ENCODE measurements at regions not wholly inside any gene's neighbourhood (a gene's known extent, or its start where the extent isn't known, plus 50 kb on each side); places are given as distances from the start of the nearest gene placed in this dataset.
"Not testable (repeated sequence)": the region's sequence is repeated elsewhere in the genome, so short reads cannot be mapped to it uniquely, and the experiment has no call there.

GRCh38 chr17:22213169-22213568 lies 520.8 kb downstream of the KCNJ18 start:
- CTCF ChIA-PET; POLR2A ChIA-PET; H3K4me3 ChIP-seq (ENCODE audit: low read length); H3K4me1 Mint-ChIP-seq; DNase-seq; H3K27ac ChIP-seq (ENCODE audit: low read depth, low read length); ATAC-seq; H3K9me3 ChIP-seq (ENCODE audit: control insufficient read depth in 2 of 3, low read length in 3 of 3); H3K27me3 ChIP-seq (ENCODE audit: control insufficient read depth in 2 of 2, insufficient read depth in 2 of 2, low read length in 2 of 2); intact Hi-C loops (cut with micrococcal nuclease); H3K27ac Mint-ChIP-seq; H3K4me1 ChIP-seq (ENCODE audit: control insufficient read depth in 2 of 2, insufficient read depth in 2 of 2, low read length in 2 of 2); H3K36me3 Mint-ChIP-seq; H3K27me3 Mint-ChIP-seq; H3K36me3 ChIP-seq (ENCODE audit: control insufficient read depth in 2 of 3, insufficient read depth in 3 of 3, low read length in 3 of 3); H3K4me3 Mint-ChIP-seq: not testable (repeated sequence)
- H3K9me3 Mint-ChIP-seq = peaks cover 0 to 42% (median 16%) of the 10 kb centered on the region in 11 donors

DNA sequence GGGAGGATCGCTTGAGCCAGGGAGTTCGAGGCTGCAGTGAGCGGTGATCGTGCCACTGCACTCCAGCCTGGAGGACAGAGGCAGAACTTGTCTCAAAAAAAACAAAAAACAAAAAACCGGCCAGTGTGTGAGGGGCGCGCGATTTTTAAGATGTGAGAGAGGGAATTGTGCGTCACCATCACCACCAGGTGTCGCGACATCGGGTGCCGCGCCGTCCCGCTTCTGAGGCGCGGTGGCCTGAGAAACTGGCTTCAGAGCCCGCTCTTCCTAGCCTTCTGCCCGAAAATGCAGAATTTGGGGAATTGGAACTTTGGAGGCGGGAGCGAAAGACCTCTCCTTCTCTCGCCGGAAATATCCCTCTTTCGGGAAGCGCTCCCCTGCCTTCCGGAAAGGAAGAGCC lies 524.8 kb downstream of the KCNJ18 start:
- ATAC-seq (no peak), DNase-seq (no peak)
- ChIA-PET CTCF (no interaction called here), POLR2A (no interaction called here)
- H3K4me3 Mint-ChIP-seq = no peak overlapping the region
- H3K4me1 Mint-ChIP-seq = no peaks in the 10 kb centered on the region
- Histone ChIP-seq H3K4me1 (ENCODE audit: control insufficient read depth in 2 of 2, insufficient read depth in 2 of 2, low read length in 2 of 2) (no peaks in the 10 kb centered on the region), H3K9me3 (ENCODE audit: control insufficient read depth in 2 of 3, low read length in 3 of 3) (peaks cover 0 to 5% (median 0%) of the 10 kb centered on the region in 3 experiments), H3K27ac (ENCODE audit: low read depth, low read length) (no peak overlapping the region), H3K4me3 (ENCODE audit: low read length) (no peak overlapping the region), H3K27me3 (ENCODE audit: control insufficient read depth in 2 of 2, insufficient read depth in 2 of 2, low read length in 2 of 2) (no peaks in the 10 kb centered on the region), H3K36me3 (ENCODE audit: control insufficient read depth in 2 of 3, insufficient read depth in 3 of 3, low read length in 3 of 3) (no peaks in the 10 kb centered on the region)
- intact Hi-C loops (cut with micrococcal nuclease) = no loop called here
- H3K36me3 Mint-ChIP-seq = no peaks in the 10 kb centered on the region
- peaks cover 0 to 37% (median 11%) of the 10 kb centered on the region in 11 donors for H3K9me3 Mint-ChIP-seq
- H3K27me3 Mint-ChIP-seq = no peaks in the 10 kb centered on the region
- H3K27ac Mint-ChIP-seq = no peak overlapping the region

- Mint-ChIP-seq H3K4me1 (no peaks in the 10 kb centered on the region), H3K4me3 (no peak overlapping the region), H3K36me3 (no peaks in the 10 kb centered on the region), H3K9me3 (peaks cover 0 to 18% (median 6%) of the 10 kb centered on the region in 11 donors), H3K27ac (no peak overlapping the region), H3K27me3 (no peaks in the 10 kb centered on the region)
- intact Hi-C loops (cut with micrococcal nuclease) = no loop called here
- DNase-seq (no peak), ATAC-seq (no peak)
- Histone ChIP-seq H3K27ac (ENCODE audit: low read depth, low read length) (no peak overlapping the region), H3K36me3 (ENCODE audit: control insufficient read depth in 2 of 3, insufficient read depth in 3 of 3, low read length in 3 of 3) (no peaks in the 10 kb centered on the region), H3K27me3 (ENCODE audit: control insufficient read depth in 2 of 2, insufficient read depth in 2 of 2, low read length in 2 of 2) (no peaks in the 10 kb centered on the region), H3K4me3 (ENCODE audit: low read length) (no peak overlapping the region), H3K4me1 (ENCODE audit: control insufficient read depth in 2 of 2, insufficient read depth in 2 of 2, low read length in 2 of 2) (no peaks in the 10 kb centered on the region), H3K9me3 (ENCODE audit: control insufficient read depth in 2 of 3, low read length in 3 of 3) (peaks cover 0 to 5% (median 0%) of the 10 kb centered on the region in 3 experiments)
- ChIA-PET CTCF (no interaction called here), POLR2A (no interaction called here)
These were observed 529.0 kb downstream of the KCNJ18 start for GRCh38 chr17:22221344-22221743.

DNA sequence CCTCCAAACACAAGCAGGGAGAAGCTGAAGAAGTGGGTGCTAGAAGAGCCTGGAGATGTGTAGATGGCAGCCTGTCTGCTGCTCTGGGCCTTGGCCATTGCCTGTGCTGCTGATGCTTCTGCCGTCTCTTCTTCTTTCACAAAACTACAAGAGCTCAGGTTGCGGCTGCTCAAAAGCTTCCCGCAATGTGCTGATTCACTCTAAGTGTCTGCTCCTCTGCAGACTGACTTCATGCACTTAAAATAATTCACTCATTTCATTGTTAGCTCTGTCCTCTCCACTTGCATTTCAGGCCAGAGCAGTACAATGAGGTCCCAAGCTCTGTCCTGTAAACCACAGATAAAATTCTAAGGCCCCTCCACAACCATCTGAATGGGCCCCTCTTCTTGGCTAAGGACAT lies 534.2 kb downstream of the KCNJ18 start:
- H3K27me3 Mint-ChIP-seq; ATAC-seq; H3K4me3 Mint-ChIP-seq; H3K27ac Mint-ChIP-seq; H3K36me3 Mint-ChIP-seq; H3K4me1 ChIP-seq (ENCODE audit: control insufficient read depth in 2 of 2, insufficient read depth in 2 of 2, low read length in 2 of 2); CTCF ChIA-PET; H3K9me3 ChIP-seq (ENCODE audit: control insufficient read depth in 2 of 3, low read length in 3 of 3); H3K36me3 ChIP-seq (ENCODE audit: control insufficient read depth in 2 of 3, insufficient read depth in 3 of 3, low read length in 3 of 3); H3K4me1 Mint-ChIP-seq; H3K27ac ChIP-seq (ENCODE audit: low read depth, low read length); H3K4me3 ChIP-seq (ENCODE audit: low read length); DNase-seq; H3K27me3 ChIP-seq (ENCODE audit: control insufficient read depth in 2 of 2, insufficient read depth in 2 of 2, low read length in 2 of 2); intact Hi-C loops (cut with micrococcal nuclease); POLR2A ChIA-PET: not testable (repeated sequence)
- H3K9me3 Mint-ChIP-seq = peaks cover 0 to 31% (median 10%) of the 10 kb centered on the region in 11 donors

- H3K4me3 ChIP-seq (ENCODE audit: low read length); H3K4me1 Mint-ChIP-seq: not testable (repeated sequence)
These were observed 534.6 kb downstream of the KCNJ18 start for GRCh38 chr17:22226932-22227331.

GRCh38 chr17:22227699-22228553 lies 535.6 kb downstream of the KCNJ18 start:
- H3K27ac Mint-ChIP-seq; H3K4me1 Mint-ChIP-seq; H3K27me3 ChIP-seq (ENCODE audit: control insufficient read depth in 2 of 2, insufficient read depth in 2 of 2, low read length in 2 of 2); H3K4me1 ChIP-seq (ENCODE audit: control insufficient read depth in 2 of 2, insufficient read depth in 2 of 2, low read length in 2 of 2); H3K36me3 ChIP-seq (ENCODE audit: control insufficient read depth in 2 of 3, insufficient read depth in 3 of 3, low read length in 3 of 3); POLR2A ChIA-PET; H3K4me3 Mint-ChIP-seq; H3K27me3 Mint-ChIP-seq; H3K36me3 Mint-ChIP-seq; ATAC-seq; intact Hi-C loops (cut with micrococcal nuclease); H3K4me3 ChIP-seq (ENCODE audit: low read length); CTCF ChIA-PET; H3K9me3 ChIP-seq (ENCODE audit: control insufficient read depth in 2 of 3, low read length in 3 of 3); DNase-seq; H3K27ac ChIP-seq (ENCODE audit: low read depth, low read length): not testable (repeated sequence)
- H3K9me3 Mint-ChIP-seq = peaks cover 0 to 45% (median 15%) of the 10 kb centered on the region in 11 donors

More at GRCh38 chr17:22226932-22227331, 534.6 kb downstream of the KCNJ18 start:
- H3K36me3 Mint-ChIP-seq; DNase-seq; ATAC-seq; H3K27me3 ChIP-seq (ENCODE audit: control insufficient read depth in 2 of 2, insufficient read depth in 2 of 2, low read length in 2 of 2); H3K27ac Mint-ChIP-seq; intact Hi-C loops (cut with micrococcal nuclease); H3K27ac ChIP-seq (ENCODE audit: low read depth, low read length); POLR2A ChIA-PET; H3K36me3 ChIP-seq (ENCODE audit: control insufficient read depth in 2 of 3, insufficient read depth in 3 of 3, low read length in 3 of 3); H3K27me3 Mint-ChIP-seq; H3K4me1 ChIP-seq (ENCODE audit: control insufficient read depth in 2 of 2, insufficient read depth in 2 of 2, low read length in 2 of 2); H3K9me3 ChIP-seq (ENCODE audit: control insufficient read depth in 2 of 3, low read length in 3 of 3); H3K4me3 Mint-ChIP-seq; CTCF ChIA-PET: not testable (repeated sequence)
- H3K9me3 Mint-ChIP-seq = peaks cover 0 to 35% (median 10%) of the 10 kb centered on the region in 11 donors

- H3K27me3 Mint-ChIP-seq; DNase-seq; H3K4me3 Mint-ChIP-seq; H3K36me3 Mint-ChIP-seq; H3K4me3 ChIP-seq (ENCODE audit: low read length); H3K4me1 Mint-ChIP-seq; intact Hi-C loops (cut with micrococcal nuclease); POLR2A ChIA-PET; H3K4me1 ChIP-seq (ENCODE audit: control insufficient read depth in 2 of 2, insufficient read depth in 2 of 2, low read length in 2 of 2); CTCF ChIA-PET; H3K27ac Mint-ChIP-seq; H3K9me3 ChIP-seq (ENCODE audit: control insufficient read depth in 2 of 3, low read length in 3 of 3); ATAC-seq; H3K27me3 ChIP-seq (ENCODE audit: control insufficient read depth in 2 of 2, insufficient read depth in 2 of 2, low read length in 2 of 2); H3K36me3 ChIP-seq (ENCODE audit: control insufficient read depth in 2 of 3, insufficient read depth in 3 of 3, low read length in 3 of 3); H3K27ac ChIP-seq (ENCODE audit: low read depth, low read length): not testable (repeated sequence)
- peaks cover 0 to 56% (median 15%) of the 10 kb centered on the region in 11 donors for H3K9me3 Mint-ChIP-seq
These were observed 537.5 kb downstream of the KCNJ18 start for GRCh38 chr17:22229821-22230220.
